SK-N-SH (cell line): ENCODE measurements at regions not wholly inside any gene's neighbourhood (a gene's known extent, or its start where the extent isn't known, plus 50 kb on each side); places are given as distances from the start of the nearest gene placed in this dataset.

Experiments
- CTCF ChIA-PET: fragments of 300-600, 350-600 bp; formaldehyde crosslinking; extraction: SDS; loops from one replicate; lab custom pipeline; 2021; lab: Yijun Ruan, JAX
- POLR2A ChIA-PET: fragments of 350-600 bp; sonication (Branson Sonifier 250); formaldehyde crosslinking; extraction: SDS; loops from one replicate; lab custom pipeline; 2020; ENCODE audit warnings: antibody characterized with exemption, inconsistent platforms; lab: Yijun Ruan, JAX
- DNase-seq: peaks from one replicate; pipeline ENCODE4 v3.0.0; 2012
- H2AFZ ChIP-seq: fragments of 200-600 bp; sonication (generic); 2 replicates; pipeline ENCODE4 v1.8.1; 2016; ENCODE audit warnings: antibody characterized with exemption, mild to moderate bottlenecking, low read depth
- H3F3A ChIP-seq: fragments of 200-600 bp; sonication (generic); replicated peaks from 2 replicates; pipeline ENCODE3; 2016; ENCODE audit warnings: antibody characterized with exemption, mild to moderate bottlenecking; ENCODE audit not compliant: insufficient read depth
- H3K27ac ChIP-seq, 2 experiments: fragments of 200-500 bp in 1 of 2; fragments of 200-600 bp in 1 of 2; sonication (Bioruptor generic) in 1 of 2; sonication (generic), shearing (Covaris generic) in 1 of 2; 2 replicates each; pipeline versions ENCODE4 v1.5.1 to v1.6.1; 2014 to 2016; ENCODE audit warnings: low read depth in 2 of 2, inconsistent platforms in 1 of 2, low read length in 1 of 2, mild to moderate bottlenecking in 1 of 2, mixed read lengths in 1 of 2
- H3K27me3 ChIP-seq: fragments of 200-600 bp; sonication (generic), shearing (Covaris generic); 2 replicates; pipeline ENCODE4 v1.6.1; 2016; ENCODE audit warnings: mixed run types; ENCODE audit not compliant: insufficient read depth
- H3K36me3 ChIP-seq, 2 experiments: fragments of 200-500 bp in 1 of 2; fragments of 200-600 bp in 1 of 2; sonication (Bioruptor generic) in 1 of 2; sonication (generic) in 1 of 2; replicated peaks in 1 of 2; 2 replicates each; pipeline versions ENCODE3 to v1.5.1; 2014 to 2016; ENCODE audit warnings: low read length in 1 of 2, mild to moderate bottlenecking in 1 of 2; ENCODE audit not compliant: insufficient read depth in 2 of 2, control insufficient read depth in 1 of 2
- H3K4me1 ChIP-seq, 2 experiments: fragments of 200-500 bp in 1 of 2; fragments of 200-600 bp in 1 of 2; sonication (Bioruptor generic) in 1 of 2; sonication (generic), shearing (Covaris generic) in 1 of 2; 2 replicates each; pipeline versions ENCODE4 v1.5.1 to v1.6.1; 2014 to 2016; ENCODE audit warnings: low read depth in 1 of 2, low read length in 1 of 2, mixed run types in 1 of 2; ENCODE audit not compliant: insufficient read depth in 2 of 2, control insufficient read depth in 1 of 2
- H3K4me2 ChIP-seq: fragments of 200-600 bp; sonication (generic), shearing (Covaris generic); 2 replicates; pipeline ENCODE4 v1.6.1; 2017; ENCODE audit warnings: mixed run types
- H3K4me3 ChIP-seq, 2 experiments: fragments of 200-500 bp in 1 of 2; fragments of 200-600 bp in 1 of 2; sonication (Bioruptor generic) in 1 of 2; sonication (generic), shearing (Covaris generic) in 1 of 2; 2 replicates each; pipeline versions ENCODE4 v1.5.1 to v1.8.1; 2014 to 2016; ENCODE audit warnings: low read depth in 2 of 2, inconsistent platforms in 1 of 2, low read length in 1 of 2, mild to moderate bottlenecking in 1 of 2, mixed read lengths in 1 of 2, moderate library complexity in 1 of 2
- H3K79me2 ChIP-seq: fragments of 200-600 bp; sonication (generic); 2 replicates; pipeline ENCODE4 v1.8.1; 2017; ENCODE audit warnings: mild to moderate bottlenecking; ENCODE audit not compliant: insufficient read depth
- H3K9ac ChIP-seq: fragments of 200-600 bp; sonication (generic); 2 replicates; pipeline ENCODE4 v1.6.1; 2017; ENCODE audit warnings: mixed run types
- H3K9me2 ChIP-seq: fragments of 200-600 bp; sonication (generic); 2 replicates; pipeline ENCODE4 v1.6.1; 2017; ENCODE audit warnings: mixed run types
- H3K9me3 ChIP-seq: fragments of 200-600 bp; sonication (generic); 2 replicates; pipeline ENCODE4 v1.6.1; 2017; ENCODE audit warnings: mixed run types, mild to moderate bottlenecking, moderate library complexity
- H4K20me1 ChIP-seq: fragments of 200-600 bp; sonication (generic); 2 replicates; pipeline ENCODE4 v1.6.1; 2017; ENCODE audit warnings: mild to moderate bottlenecking, mixed run types; ENCODE audit not compliant: insufficient read depth
- CHD2 ChIP-seq: fragments of 150-350 bp; IDR thresholded peaks from 2 replicates; pipeline ENCODE4 v1.6.1; 2018; ENCODE audit warnings: low read length; ENCODE audit not compliant: partially characterized antibody
- ELF1 ChIP-seq: IDR thresholded peaks from 2 replicates; pipeline ENCODE4 v1.4.0; 2012
- EZH2phosphoT487 ChIP-seq: fragments of 200-600 bp; sonication (generic); IDR thresholded peaks from 2 replicates; pipeline ENCODE4 v1.6.1; 2017; ENCODE audit warnings: low read depth, mixed run types, mild to moderate bottlenecking, antibody characterized with exemption, moderate library complexity, borderline replicate concordance
- FOSL2 ChIP-seq: IDR thresholded peaks from 2 replicates; pipeline ENCODE4 v1.4.0; 2012; ENCODE audit warnings: low read depth, mild to moderate bottlenecking, moderate library complexity, borderline replicate concordance
- FOXJ3 ChIP-seq: sonication (generic); formaldehyde crosslinking; IDR thresholded peaks from 2 replicates; pipeline ENCODE4 v1.5.1; 2020; ENCODE audit warnings: mild to moderate bottlenecking, missing genetic modification reagents
- GABPA ChIP-seq: IDR thresholded peaks from 2 replicates; pipeline ENCODE4 v1.4.0; 2012; ENCODE audit warnings: low read depth, mild to moderate bottlenecking
- GATA2 ChIP-seq: sonication (generic); formaldehyde crosslinking; IDR thresholded peaks from 2 replicates; pipeline ENCODE4 v1.5.0; 2020; ENCODE audit warnings: mild to moderate bottlenecking, missing genetic modification reagents
- JUND ChIP-seq: IDR thresholded peaks from 2 replicates; pipeline ENCODE4 v1.4.0; 2012
- MEF2A ChIP-seq: IDR thresholded peaks from 2 replicates; pipeline ENCODE4 v1.4.0; 2012; ENCODE audit warnings: low read depth, borderline replicate concordance
- MXI1 ChIP-seq: IDR thresholded peaks from 2 replicates; pipeline ENCODE4 v1.6.1; 2012; ENCODE audit warnings: mild to moderate bottlenecking, low read depth, low read length, improper control_type of control experiment
- POLR2AphosphoS5 ChIP-seq: IDR thresholded peaks from 2 replicates; pipeline ENCODE4 v1.6.1; 2012; ENCODE audit warnings: low read depth, low read length
- RAD21 ChIP-seq: IDR thresholded peaks from 2 replicates; pipeline ENCODE4 v1.6.1; 2012; ENCODE audit warnings: mild to moderate bottlenecking, low read length
- RFX5 ChIP-seq: IDR thresholded peaks from 2 replicates; pipeline ENCODE4 v1.6.1; 2012; ENCODE audit warnings: mild to moderate bottlenecking, improper control_type of control experiment, low read length
- RXRA ChIP-seq: IDR thresholded peaks from 2 replicates; pipeline ENCODE4 v1.4.0; 2012; ENCODE audit warnings: low read depth, mild to moderate bottlenecking, borderline replicate concordance
- SIN3A ChIP-seq: IDR thresholded peaks from 2 replicates; pipeline ENCODE4 v1.6.1; 2012; ENCODE audit warnings: low read depth, mild to moderate bottlenecking, low read length, moderate library complexity, borderline replicate concordance
- TAF1 ChIP-seq: IDR thresholded peaks from 2 replicates; pipeline ENCODE4 v1.6.1; 2012; ENCODE audit warnings: low read depth, mild to moderate bottlenecking, low read length, moderate library complexity, borderline replicate concordance
- WGBS: methylation state at CpG from one replicate; pipeline ENCODE4 v1.1.6; 2017; ENCODE audit warnings: low lambda C conversion rate; 5-methylcytosine and 5-hydroxymethylcytosine counted together
- TF ChIP-seq, protein P1 (sequence below): fragments of 150-350 bp; IDR thresholded peaks from 2 replicates; pipeline ENCODE4 v1.6.1; 2016; ENCODE audit warnings: mild to moderate bottlenecking, low read depth, low read length
- TF ChIP-seq, protein P2 (sequence below): fragments of 200-600 bp; sonication (generic); IDR thresholded peaks from 2 replicates; pipeline ENCODE4 v1.6.1; 2017; ENCODE audit warnings: antibody characterized with exemption, mild to moderate bottlenecking, moderate library complexity
- TF ChIP-seq, protein P3 (sequence below): IDR thresholded peaks from 2 replicates; pipeline ENCODE4 v1.4.0; 2012; ENCODE audit warnings: low read depth

DNA sequence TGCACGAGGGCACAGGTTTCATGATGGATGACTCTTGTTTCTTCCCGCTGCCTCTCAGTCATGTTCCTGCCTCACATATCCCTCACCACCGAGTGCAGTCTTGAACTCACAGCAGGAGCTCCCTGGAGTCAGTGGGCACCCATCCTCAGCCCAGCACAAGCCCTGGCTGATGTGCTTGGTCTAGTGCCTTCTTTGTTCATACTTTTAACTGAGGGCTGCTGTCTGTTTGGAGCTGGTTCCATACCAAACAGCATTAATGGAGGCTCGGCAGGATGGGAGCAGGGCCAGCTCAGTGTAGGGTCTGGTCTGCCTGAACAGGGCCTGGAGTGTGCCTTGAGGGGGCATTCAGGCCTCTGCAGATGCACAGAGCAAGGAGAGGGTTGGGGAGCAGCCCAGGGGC, 54.5 kb upstream of the GLI2 start:
- Histone ChIP-seq H3K4me2 (no peak overlapping the region), H3K9me3 (no peaks in the 10 kb centered on the region), H3K79me2 (no peaks in the 10 kb centered on the region), H4K20me1 (no peaks in the 10 kb centered on the region), H3K4me3 (no peak overlapping the region), H2AFZ (no peak overlapping the region), H3K9ac (no peak overlapping the region), H3K9me2 (no peaks in the 10 kb centered on the region), H3K36me3 (no peaks in the 10 kb centered on the region), H3K4me1 (peaks cover 0 to 10% of the 10 kb centered on the region in 2 experiments; a peak in 2 of 4 replicates), H3K27me3 (peaks cover 14% of the 10 kb centered on the region; the same call in 1 of the 2 replicates), H3F3A (peaks cover 14% of the 10 kb centered on the region), H3K27ac (no peak overlapping the region)
- ChIA-PET CTCF (interaction anchor here (0.5 to 11.7 kb wide), 43 partner anchors 7 to 1040 kb away, joined by 3 to 167 read pairs (median 4); no protein-coding TSS in a partner anchor), POLR2A (no interaction called here)
- no peak for DNase-seq
- whole genome bisulfite sequencing: 44% methylated on average over 4 of the region's 4 CpGs
- TF ChIP-seq FOXJ3 (CRISPR knock-in tag): no peak
- no peak for TF ChIP-seq GATA2
- no peak for TF ChIP-seq RAD21
- TF ChIP-seq SIN3A: no peak
- no peak for TF ChIP-seq JUND
- TF ChIP-seq GABPA: no peak
- TF ChIP-seq, protein P1, sequence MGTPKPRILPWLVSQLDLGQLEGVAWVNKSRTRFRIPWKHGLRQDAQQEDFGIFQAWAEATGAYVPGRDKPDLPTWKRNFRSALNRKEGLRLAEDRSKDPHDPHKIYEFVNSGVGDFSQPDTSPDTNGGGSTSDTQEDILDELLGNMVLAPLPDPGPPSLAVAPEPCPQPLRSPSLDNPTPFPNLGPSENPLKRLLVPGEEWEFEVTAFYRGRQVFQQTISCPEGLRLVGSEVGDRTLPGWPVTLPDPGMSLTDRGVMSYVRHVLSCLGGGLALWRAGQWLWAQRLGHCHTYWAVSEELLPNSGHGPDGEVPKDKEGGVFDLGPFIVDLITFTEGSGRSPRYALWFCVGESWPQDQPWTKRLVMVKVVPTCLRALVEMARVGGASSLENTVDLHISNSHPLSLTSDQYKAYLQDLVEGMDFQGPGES: no peak
- no peak for TF ChIP-seq RXRA
- TF ChIP-seq FOSL2: no peak
- no peak for TF ChIP-seq ELF1
- no peak for TF ChIP-seq MEF2A
- no peak for TF ChIP-seq RFX5
- TF ChIP-seq TAF1: no peak
- TF ChIP-seq, protein P2, sequence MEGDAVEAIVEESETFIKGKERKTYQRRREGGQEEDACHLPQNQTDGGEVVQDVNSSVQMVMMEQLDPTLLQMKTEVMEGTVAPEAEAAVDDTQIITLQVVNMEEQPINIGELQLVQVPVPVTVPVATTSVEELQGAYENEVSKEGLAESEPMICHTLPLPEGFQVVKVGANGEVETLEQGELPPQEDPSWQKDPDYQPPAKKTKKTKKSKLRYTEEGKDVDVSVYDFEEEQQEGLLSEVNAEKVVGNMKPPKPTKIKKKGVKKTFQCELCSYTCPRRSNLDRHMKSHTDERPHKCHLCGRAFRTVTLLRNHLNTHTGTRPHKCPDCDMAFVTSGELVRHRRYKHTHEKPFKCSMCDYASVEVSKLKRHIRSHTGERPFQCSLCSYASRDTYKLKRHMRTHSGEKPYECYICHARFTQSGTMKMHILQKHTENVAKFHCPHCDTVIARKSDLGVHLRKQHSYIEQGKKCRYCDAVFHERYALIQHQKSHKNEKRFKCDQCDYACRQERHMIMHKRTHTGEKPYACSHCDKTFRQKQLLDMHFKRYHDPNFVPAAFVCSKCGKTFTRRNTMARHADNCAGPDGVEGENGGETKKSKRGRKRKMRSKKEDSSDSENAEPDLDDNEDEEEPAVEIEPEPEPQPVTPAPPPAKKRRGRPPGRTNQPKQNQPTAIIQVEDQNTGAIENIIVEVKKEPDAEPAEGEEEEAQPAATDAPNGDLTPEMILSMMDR: no peak
- TF ChIP-seq POLR2AphosphoS5: no peak
- TF ChIP-seq, protein P3, sequence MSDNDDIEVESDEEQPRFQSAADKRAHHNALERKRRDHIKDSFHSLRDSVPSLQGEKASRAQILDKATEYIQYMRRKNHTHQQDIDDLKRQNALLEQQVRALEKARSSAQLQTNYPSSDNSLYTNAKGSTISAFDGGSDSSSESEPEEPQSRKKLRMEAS: no peak
- TF ChIP-seq MXI1: no peak
- no peak for TF ChIP-seq CHD2
- no peak for TF ChIP-seq EZH2phosphoT487
